OCI-LY7 (cell line): ENCODE measurements at regions not wholly inside any gene's neighbourhood (a gene's known extent, or its start where the extent isn't known, plus 50 kb on each side); places are given as distances from the start of the nearest gene placed in this dataset.

Source experiments
- CTCF ChIP-seq: fragments of 200-600 bp; sonication (generic); conservative IDR thresholded peaks from 2 replicates; pipeline ENCODE4 v1.5.1; 2014; ENCODE audit warnings: mild to moderate bottlenecking, antibody characterized with exemption, low read length, moderate library complexity, mixed read lengths
- EZH2phosphoT487 ChIP-seq: fragments of 200-600 bp; sonication (generic); IDR thresholded peaks from 2 replicates; pipeline ENCODE4 v1.6.1; 2018; ENCODE audit warnings: low read depth, borderline replicate concordance, mild to moderate bottlenecking, mixed run types, antibody characterized with exemption, low read length, moderate library complexity, mixed read lengths

GRCh38 chr2:377414-377813 lies 89.5 kb upstream of the ALKAL2 start:
- TF ChIP-seq CTCF = no peak
- TF ChIP-seq EZH2phosphoT487 = no peak
